H9 (cell line): ENCODE measurements at regions not wholly inside any gene's neighbourhood (a gene's known extent, or its start where the extent isn't known, plus 50 kb on each side); places are given as distances from the start of the nearest gene placed in this dataset.

Experiments used
- DNase-seq: peaks from one replicate; pipeline ENCODE4 v3.0.0-alpha.2; 2017
- H2AFZ ChIP-seq: one replicate; pipeline ENCODE4 v1.6.1; 2013; ENCODE audit warnings: mild to moderate bottlenecking, low read length, control low read depth, moderate library complexity
- H2AK5ac ChIP-seq: 2 replicates; pipeline ENCODE4 v1.6.1; 2013; ENCODE audit warnings: low read length, control low read depth, mixed read lengths; ENCODE audit not compliant: insufficient read length
- H2BK120ac ChIP-seq: one replicate; pipeline ENCODE4 v1.6.1; 2013; ENCODE audit warnings: low read depth, mild to moderate bottlenecking, low read length, control low read depth, inconsistent platforms; ENCODE audit not compliant: poor library complexity, severe bottlenecking
- H2BK12ac ChIP-seq: 2 replicates; pipeline ENCODE4 v1.6.1; 2013; ENCODE audit warnings: low read length, control low read depth, mixed read lengths, low read depth; ENCODE audit not compliant: insufficient read length
- H2BK15ac ChIP-seq: 2 replicates; pipeline ENCODE4 v1.6.1; 2013; ENCODE audit warnings: low read depth, low read length, control low read depth
- H2BK20ac ChIP-seq: one replicate; pipeline ENCODE4 v1.6.1; 2013; ENCODE audit warnings: low read depth, mild to moderate bottlenecking, low read length, control low read depth, inconsistent platforms; ENCODE audit not compliant: poor library complexity, severe bottlenecking
- H2BK5ac ChIP-seq: 2 replicates; pipeline ENCODE4 v1.6.1; 2013; ENCODE audit warnings: low read length, control low read depth, mixed read lengths; ENCODE audit not compliant: insufficient read length
- H3K14ac ChIP-seq: 2 replicates; pipeline ENCODE4 v1.6.1; 2013; ENCODE audit warnings: low read length, control low read depth; ENCODE audit not compliant: insufficient read depth
- H3K18ac ChIP-seq: 2 replicates; pipeline ENCODE4 v1.6.1; 2013; ENCODE audit warnings: low read depth, mild to moderate bottlenecking, mixed read lengths, low read length, control low read depth; ENCODE audit not compliant: insufficient read length
- H3K23ac ChIP-seq: 2 replicates; pipeline ENCODE4 v1.6.1; 2013; ENCODE audit warnings: low read length, control low read depth, mixed read lengths, low read depth; ENCODE audit not compliant: insufficient read length
- H3K23me2 ChIP-seq: 2 replicates; pipeline ENCODE4 v1.6.1; 2013; ENCODE audit warnings: low read depth, mild to moderate bottlenecking, mixed read lengths, low read length, control low read depth; ENCODE audit not compliant: insufficient read length, poor library complexity, severe bottlenecking
- H3K27ac ChIP-seq: 2 replicates; pipeline ENCODE4 v1.5.1; 2013; ENCODE audit warnings: low read length, control low read depth, mixed read lengths, low read depth; ENCODE audit not compliant: insufficient read length
- H3K27me3 ChIP-seq: 2 replicates; pipeline ENCODE4 v1.6.1; 2013; ENCODE audit warnings: low read length, control low read depth, inconsistent platforms; ENCODE audit not compliant: insufficient read depth
- H3K4ac ChIP-seq: 2 replicates; pipeline ENCODE4 v1.6.1; 2013; ENCODE audit warnings: low read depth, mild to moderate bottlenecking, control low read depth, inconsistent platforms, low read length, moderate library complexity
- H3K4me1 ChIP-seq: 2 replicates; pipeline ENCODE4 v1.6.1; 2013; ENCODE audit warnings: low read length, control low read depth, inconsistent platforms; ENCODE audit not compliant: insufficient read depth
- H3K4me2 ChIP-seq: 2 replicates; pipeline ENCODE4 v1.6.1; 2013; ENCODE audit warnings: low read length, control low read depth, mixed read lengths; ENCODE audit not compliant: insufficient read length, insufficient read depth
- H3K56ac ChIP-seq: 2 replicates; pipeline ENCODE4 v1.6.1; 2013; ENCODE audit warnings: low read depth, mild to moderate bottlenecking, mixed read lengths, low read length, control low read depth; ENCODE audit not compliant: insufficient read length
- H3K79me1 ChIP-seq: 2 replicates; pipeline ENCODE4 v1.6.1; 2013; ENCODE audit warnings: low read depth, mild to moderate bottlenecking, moderate library complexity, low read length, control low read depth, inconsistent platforms; ENCODE audit not compliant: insufficient read depth, poor library complexity, severe bottlenecking
- H3K79me2 ChIP-seq: 2 replicates; pipeline ENCODE4 v1.6.1; 2013; ENCODE audit warnings: low read length, control low read depth, inconsistent platforms; ENCODE audit not compliant: insufficient read depth
- H3K9ac ChIP-seq: 2 replicates; pipeline ENCODE4 v1.6.1; 2013; ENCODE audit warnings: low read length, control low read depth, mixed read lengths; ENCODE audit not compliant: insufficient read length; ENCODE audit errors: extremely low read depth
- H3K9me3 ChIP-seq: one replicate; pipeline ENCODE4 v1.6.1; 2013; ENCODE audit warnings: low read depth, low read length, inconsistent platforms; ENCODE audit not compliant: control insufficient read depth
- H3T11ph ChIP-seq: one replicate; pipeline ENCODE4 v1.6.1; 2013; ENCODE audit warnings: mild to moderate bottlenecking, low read length, control low read depth, inconsistent platforms
- H4K20me1 ChIP-seq: one replicate; pipeline ENCODE4 v1.6.1; 2013; ENCODE audit not compliant: control insufficient read depth, insufficient read length, insufficient read depth
- H4K5ac ChIP-seq: 2 replicates; pipeline ENCODE4 v1.6.1; 2013; ENCODE audit warnings: low read depth, mild to moderate bottlenecking, mixed read lengths, low read length, control low read depth; ENCODE audit not compliant: insufficient read length
- H4K8ac ChIP-seq: replicated peaks from 2 replicates; pipeline ENCODE4 v1.6.1; 2013; ENCODE audit warnings: low read length, control low read depth, mixed read lengths, low read depth; ENCODE audit not compliant: insufficient read length
- H4K91ac ChIP-seq: 2 replicates; pipeline ENCODE4 v1.6.1; 2013; ENCODE audit warnings: low read depth, mild to moderate bottlenecking, moderate library complexity, mixed read lengths, low read length, control low read depth; ENCODE audit not compliant: insufficient read length
- H3K27ac Mint-ChIP-seq, 3 experiments: 2 replicates in 2 of 3; 3 replicates in 1 of 3; pipeline ENCODE4 v1.8.0; 2020 to 2021; ENCODE audit warnings: mixed read lengths in 3 of 3, mild to moderate bottlenecking in 1 of 3, moderate library complexity in 1 of 3
- H3K27me3 Mint-ChIP-seq: 2 replicates; pipeline ENCODE4 v1.8.0; 2021; ENCODE audit warnings: low read depth, mild to moderate bottlenecking, moderate library complexity, mixed read lengths
- H3K36me3 Mint-ChIP-seq, 3 experiments: 2 replicates in 2 of 3; 3 replicates in 1 of 3; pipeline ENCODE4 v1.8.0; 2020 to 2021; ENCODE audit warnings: low read depth in 3 of 3, mixed read lengths in 3 of 3; ENCODE audit not compliant: insufficient read depth in 1 of 3
- H3K4me1 Mint-ChIP-seq, 2 experiments: 2 replicates each; pipeline ENCODE4 v1.8.0; 2020; ENCODE audit warnings: mixed read lengths in 2 of 2
- H3K4me3 Mint-ChIP-seq, 2 experiments: 2 replicates in 1 of 2; 3 replicates in 1 of 2; pipeline ENCODE4 v1.8.0; 2020 to 2021; ENCODE audit warnings: mild to moderate bottlenecking in 2 of 2, mixed read lengths in 2 of 2, moderate library complexity in 1 of 2
- H3K9me3 Mint-ChIP-seq, 2 experiments: 2 replicates in 1 of 2; 3 replicates in 1 of 2; pipeline ENCODE4 v1.8.0; 2020; ENCODE audit warnings: mild to moderate bottlenecking in 2 of 2, mixed read lengths in 2 of 2, moderate library complexity in 1 of 2
- CTCF ChIP-seq: fragments of 200-600 bp; sonication (generic); conservative IDR thresholded peaks from 3 replicates; pipeline ENCODE4 v1.8.0; 2021; ENCODE audit warnings: antibody characterized with exemption, mild to moderate bottlenecking
- WGBS: extraction: QIAGEN DNeasy Blood & Tissue Kit; methylation state at CpG from one replicate; pipeline ENCODE4 v1.1.7; 2013; ENCODE audit warnings: missing lambda C conversion rate, low lambda C conversion rate, mixed read lengths; ENCODE audit not compliant: insufficient read length; ENCODE audit errors: extremely low coverage; 5-methylcytosine and 5-hydroxymethylcytosine counted together

GRCh38 chr11:116336540-116336939 is 436.2 kb downstream of the BUD13 start:
- Mint-ChIP-seq H3K36me3 (peaks cover 0 to 5% (median 2%) of the 10 kb centered on the region in 3 experiments; a peak in 2 of 7 replicates), H3K27ac (peak overlapping the region in 1 of 3 experiments; percentile 10; a peak in 1 of 7 replicates), H3K4me1 (peaks cover 27% of the 10 kb centered on the region in 2 experiments), H3K4me3 (no peak overlapping the region), H3K9me3 (no peaks in the 10 kb centered on the region), H3K27me3 (no peaks in the 10 kb centered on the region; the same call in 1 of the 2 replicates)
- Histone ChIP-seq H4K5ac (no peak overlapping the region), H3K56ac (no peak overlapping the region), H3T11ph (no peak overlapping the region), H2BK5ac (no peak overlapping the region), H3K4ac (no peak overlapping the region), H4K20me1 (no peaks in the 10 kb centered on the region), H2BK15ac (no peak overlapping the region), H3K27ac (no peak overlapping the region), H3K79me2 (no peaks in the 10 kb centered on the region), H3K23ac (no peak overlapping the region), H4K8ac (no peak overlapping the region), H2AK5ac (no peak overlapping the region), H2BK20ac (no peak overlapping the region), H3K14ac (no peak overlapping the region), H2AFZ (no peak overlapping the region), H3K9me3 (no peaks in the 10 kb centered on the region), H3K27me3 (no peaks in the 10 kb centered on the region), H2BK12ac (no peak overlapping the region), H3K23me2 (no peaks in the 10 kb centered on the region), H4K91ac (no peak overlapping the region), H3K4me2 (no peak overlapping the region), H3K9ac (no peak overlapping the region), H2BK120ac (no peak overlapping the region), H3K79me1 (no peaks in the 10 kb centered on the region), H3K18ac (no peak overlapping the region), H3K4me1 (no peaks in the 10 kb centered on the region; the same call in 1 of the 2 replicates)
- no peak for TF ChIP-seq CTCF
- DNase-seq, result peak; percentile 15
- WGBS, result no CpG with 5 or more reads among the region's 1 CpG
